ENCODE measurements at regions not wholly inside any gene's neighbourhood (a gene's known extent, or its start where the extent isn't known, plus 50 kb on each side); places are given as distances from the start of the nearest gene placed in this dataset.
"Not testable (repeated sequence)": the region's sequence is repeated elsewhere in the genome, so short reads cannot be mapped to it uniquely, and the experiment has no call there.

GRCh38 chr15:50857763-50858162 is 50.7 kb upstream of the AP4E1 start:
- no peak for DNase-seq

GRCh38 chr15:50854601-50855490 is 53.6 kb upstream of the AP4E1 start:
- DNase-seq = no peak

GRCh38 chr15:50850003-50850402 is 58.5 kb upstream of the AP4E1 start:
- no peak for DNase-seq

GRCh38 chr15:50848349-50848748 is 60.1 kb upstream of the AP4E1 start:
- DNase-seq = no peak

GRCh38 chr15:50845181-50845580 is 63.3 kb upstream of the AP4E1 start:
- not testable (repeated sequence) for DNase-seq

- no peak for DNase-seq
Observed at GRCh38 chr15:50840520-50840919, 68.0 kb upstream of the AP4E1 start.

- DNase-seq = no peak
Observed at GRCh38 chr15:50837256-50837770, 71.2 kb upstream of the AP4E1 start.

GRCh38 chr15:50830477-50831354 is 65.2 kb upstream of the SPPL2A start:
- DNase-seq = no peak

- peak; percentile 28 for DNase-seq
Observed at GRCh38 chr15:50828610-50829206, 63.2 kb upstream of the SPPL2A start.

GRCh38 chr15:50825946-50826345 is 60.4 kb upstream of the SPPL2A start:
- DNase-seq = no peak

- no peak for DNase-seq
Observed at GRCh38 chr15:50824514-50824913, 59.0 kb upstream of the SPPL2A start.

- no peak for DNase-seq
Observed at GRCh38 chr15:50823281-50823680, 57.8 kb upstream of the SPPL2A start.

- DNase-seq = no peak
Observed at GRCh38 chr15:50821476-50821875, 56.0 kb upstream of the SPPL2A start.

- DNase-seq = no peak
Observed at GRCh38 chr15:50820808-50821382, 55.4 kb upstream of the SPPL2A start.

- no peak for DNase-seq
Observed at GRCh38 chr15:50819344-50819743, 53.8 kb upstream of the SPPL2A start.

GRCh38 chr15:50815958-50816590 is 50.6 kb upstream of the SPPL2A start:
- DNase-seq = no peak

All from NCI-H2227 treated with DMSO at 0.1 percent for 48 hours (cell line).